ENCODE measurements at regions not wholly inside any gene's neighbourhood (a gene's known extent, or its start where the extent isn't known, plus 50 kb on each side); places are given as distances from the start of the nearest gene placed in this dataset.

GRCh38 chr5:110925916-110926315 lies 145.6 kb upstream of the TSLP start:
- TF ChIP-seq CTCF (IDR thresholded peaks at IDR 0.05; ENCODE audit: extremely low read depth, missing control alignments): no peak

GRCh38 chr5:110932755-110933488 lies 138.6 kb upstream of the TSLP start:
- TF ChIP-seq CTCF (IDR thresholded peaks at IDR 0.05; ENCODE audit: extremely low read depth, missing control alignments): no peak

More at GRCh38 chr5:110925916-110926315, 145.6 kb upstream of the TSLP start:
- DNase-seq (ENCODE audit: low spot score): no peak

GRCh38 chr5:110940136-110940535 lies 131.4 kb upstream of the TSLP start:
- TF ChIP-seq CTCF (IDR thresholded peaks at IDR 0.05; ENCODE audit: extremely low read depth, missing control alignments): no peak
- DNase-seq (ENCODE audit: low spot score): no peak

More at GRCh38 chr5:110932755-110933488, 138.6 kb upstream of the TSLP start:
- DNase-seq (ENCODE audit: low spot score): no peak

GRCh38 chr5:110945874-110946436 lies 125.6 kb upstream of the TSLP start:
- no peak for TF ChIP-seq CTCF (IDR thresholded peaks at IDR 0.05; ENCODE audit: extremely low read depth, missing control alignments)

GRCh38 chr5:110951373-110951791 lies 120.1 kb upstream of the TSLP start:
- DNase-seq (ENCODE audit: low spot score): no peak
- no peak for TF ChIP-seq CTCF (IDR thresholded peaks at IDR 0.05; ENCODE audit: extremely low read depth, missing control alignments)

More at GRCh38 chr5:110945874-110946436, 125.6 kb upstream of the TSLP start:
- DNase-seq (ENCODE audit: low spot score): no peak

GRCh38 chr5:110956280-110956912 lies 115.1 kb upstream of the TSLP start:
- TF ChIP-seq CTCF (IDR thresholded peaks at IDR 0.05; ENCODE audit: extremely low read depth, missing control alignments): no peak
- no peak for DNase-seq (ENCODE audit: low spot score)

Data from GM20000 (cell line).